Left ventricle myocardium inferior (tissue), 1 donor: ENCODE measurements at regions not wholly inside any gene's neighbourhood (a gene's known extent, or its start where the extent isn't known, plus 50 kb on each side); places are given as distances from the start of the nearest gene placed in this dataset.

Experiments
- DNase-seq: peaks from one replicate; pipeline ENCODE4 v3.0.0-alpha.2; 2020
- H3K27ac ChIP-seq: fragments of 200-600 bp; replicated peaks from 2 replicates; pipeline ENCODE4 v1.8.0; 2021
- H3K27me3 ChIP-seq: fragments of 200-600 bp; 2 replicates; pipeline ENCODE4 v1.8.0; 2021; ENCODE audit warnings: low read depth
- H3K36me3 ChIP-seq: fragments of 200-600 bp; 2 replicates; pipeline ENCODE4 v1.8.0; 2021
- H3K4me1 ChIP-seq: fragments of 200-600 bp; 2 replicates; pipeline ENCODE4 v1.8.0; 2021
- H3K4me3 ChIP-seq: fragments of 200-600 bp; 2 replicates; pipeline ENCODE4 v1.8.0; 2021; ENCODE audit warnings: mild to moderate bottlenecking, moderate library complexity
- H3K9me3 ChIP-seq: fragments of 200-600 bp; replicated peaks from 2 replicates; pipeline ENCODE4 v1.8.0; 2021
- intact Hi-C: fragments of 100-400 bp; cut with micrococcal nuclease; formaldehyde crosslinking; loops from one replicate; pipeline ENCODE4 v1.11.0; 2022
- TF ChIP-seq, protein P1 (sequence below): fragments of 200-600 bp; IDR thresholded peaks from 2 replicates; pipeline ENCODE4 v1.8.0; 2021; ENCODE audit warnings: antibody characterized with exemption, mild to moderate bottlenecking, borderline replicate concordance
- donor health status: DM: no; HTN: yes; CAD: no; lungs with severe emphysema.

DNA sequence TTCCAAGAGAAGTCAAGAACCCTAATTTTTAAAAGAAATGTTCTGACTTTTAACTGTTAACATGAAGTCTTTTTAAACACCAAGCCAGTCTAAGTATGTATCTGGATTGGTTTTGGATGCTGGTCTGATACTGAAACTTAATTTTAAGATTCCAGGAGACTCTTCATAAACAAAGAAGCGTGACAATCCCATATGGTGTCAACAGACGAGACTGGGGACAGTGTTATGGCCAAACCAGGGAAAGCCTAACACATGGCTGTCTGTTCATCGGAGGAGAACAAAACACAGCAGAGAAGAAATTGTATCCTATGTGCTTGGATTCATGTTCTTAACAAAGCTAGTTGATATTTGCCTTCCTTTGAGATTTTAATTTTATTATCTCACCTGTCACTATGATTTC lies 80.5 kb upstream of the UPP2 start:
- intact Hi-C loops = no loop called here
- no peaks in the 10 kb centered on the region for H3K27me3 ChIP-seq

DNA sequence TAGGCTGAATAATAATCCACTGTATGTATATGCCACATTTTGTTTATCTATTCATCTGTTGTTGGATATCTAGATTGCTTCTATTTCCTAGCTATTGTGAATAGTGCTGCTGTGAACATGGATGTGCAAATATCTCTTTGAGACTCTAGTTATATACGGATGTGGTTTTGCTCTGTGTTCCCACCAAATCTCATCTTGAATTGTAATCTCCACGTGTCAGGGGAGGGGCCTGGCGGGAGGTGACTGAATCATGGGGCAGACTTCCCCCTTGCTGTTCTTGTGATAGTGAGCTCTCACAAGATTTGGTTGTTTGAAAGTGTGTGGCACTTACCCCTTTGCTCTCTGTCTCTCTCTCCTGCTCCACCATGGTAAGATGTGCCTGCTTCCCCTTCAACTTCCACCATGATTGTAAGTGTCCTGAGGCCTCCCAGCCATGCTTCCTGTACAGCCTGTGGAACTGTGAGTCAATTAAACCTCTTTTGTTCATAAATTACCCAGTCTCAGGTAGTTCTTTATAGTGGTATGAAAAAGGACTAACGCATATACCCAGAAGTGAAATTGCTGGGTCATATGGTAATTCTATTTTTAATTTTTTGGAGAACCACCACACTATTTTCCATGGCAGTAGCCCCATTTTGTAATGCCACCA lies 86.1 kb upstream of the UPP2 start:
- no peaks in the 10 kb centered on the region for H3K9me3 ChIP-seq
- no peaks in the 10 kb centered on the region for H3K36me3 ChIP-seq
- no peaks in the 10 kb centered on the region for H3K4me1 ChIP-seq
- TF ChIP-seq, protein P1, sequence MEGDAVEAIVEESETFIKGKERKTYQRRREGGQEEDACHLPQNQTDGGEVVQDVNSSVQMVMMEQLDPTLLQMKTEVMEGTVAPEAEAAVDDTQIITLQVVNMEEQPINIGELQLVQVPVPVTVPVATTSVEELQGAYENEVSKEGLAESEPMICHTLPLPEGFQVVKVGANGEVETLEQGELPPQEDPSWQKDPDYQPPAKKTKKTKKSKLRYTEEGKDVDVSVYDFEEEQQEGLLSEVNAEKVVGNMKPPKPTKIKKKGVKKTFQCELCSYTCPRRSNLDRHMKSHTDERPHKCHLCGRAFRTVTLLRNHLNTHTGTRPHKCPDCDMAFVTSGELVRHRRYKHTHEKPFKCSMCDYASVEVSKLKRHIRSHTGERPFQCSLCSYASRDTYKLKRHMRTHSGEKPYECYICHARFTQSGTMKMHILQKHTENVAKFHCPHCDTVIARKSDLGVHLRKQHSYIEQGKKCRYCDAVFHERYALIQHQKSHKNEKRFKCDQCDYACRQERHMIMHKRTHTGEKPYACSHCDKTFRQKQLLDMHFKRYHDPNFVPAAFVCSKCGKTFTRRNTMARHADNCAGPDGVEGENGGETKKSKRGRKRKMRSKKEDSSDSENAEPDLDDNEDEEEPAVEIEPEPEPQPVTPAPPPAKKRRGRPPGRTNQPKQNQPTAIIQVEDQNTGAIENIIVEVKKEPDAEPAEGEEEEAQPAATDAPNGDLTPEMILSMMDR = no peak
- intact Hi-C loops = loop anchor here (10.0 kb wide), 1 partner anchor 711 kb away; no protein-coding TSS in a partner anchor
- H3K27ac ChIP-seq = no peak overlapping the region
- H3K4me3 ChIP-seq = no peak overlapping the region
- H3K27me3 ChIP-seq = no peaks in the 10 kb centered on the region
- DNase-seq = no peak

More for the DNA sequence above, 80.5 kb upstream of the UPP2 start:
- TF ChIP-seq, protein P1 = no peak
- Histone ChIP-seq H3K9me3 (no peaks in the 10 kb centered on the region), H3K36me3 (no peaks in the 10 kb centered on the region), H3K27ac (no peak overlapping the region), H3K4me1 (no peaks in the 10 kb centered on the region), H3K4me3 (no peak overlapping the region)
- DNase-seq = no peak

DNA sequence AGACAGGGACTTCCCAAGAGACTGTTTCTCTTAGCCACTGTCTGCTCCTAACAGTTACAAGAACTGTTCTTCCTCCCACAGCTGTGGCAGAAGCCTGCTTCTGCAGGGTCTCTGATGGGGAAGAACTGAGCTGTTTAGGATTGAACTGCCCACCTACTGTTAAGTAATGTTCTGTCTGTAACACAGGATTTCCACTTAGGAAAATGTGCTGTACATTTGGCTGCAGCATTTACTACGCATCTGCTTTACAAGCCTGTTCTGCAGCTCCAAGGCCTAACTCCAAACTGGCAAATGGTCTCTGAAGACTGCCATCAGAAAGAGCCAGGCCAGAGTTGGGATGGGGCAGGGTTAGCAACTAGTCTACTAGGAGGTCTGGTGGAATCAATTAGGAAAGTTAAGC lies 87.8 kb upstream of the UPP2 start:
- Histone ChIP-seq H3K36me3 (no peaks in the 10 kb centered on the region), H3K27me3 (no peaks in the 10 kb centered on the region), H3K4me1 (peaks cover 6% of the 10 kb centered on the region), H3K9me3 (no peaks in the 10 kb centered on the region), H3K27ac (no peak overlapping the region), H3K4me3 (no peak overlapping the region)
- no peak for DNase-seq
- TF ChIP-seq, protein P1 = no peak
- intact Hi-C loops = loop anchor here (10.0 kb wide), 1 partner anchor 709 kb away; no protein-coding TSS in a partner anchor

- H3K36me3 ChIP-seq = no peaks in the 10 kb centered on the region
- H3K4me1 ChIP-seq = peaks cover 6% of the 10 kb centered on the region
- H3K27ac ChIP-seq = no peak overlapping the region
- H3K4me3 ChIP-seq = no peak overlapping the region
- intact Hi-C loops = loop anchor here (10.0 kb wide), 1 partner anchor 706 kb away; no protein-coding TSS in a partner anchor
- no peaks in the 10 kb centered on the region for H3K27me3 ChIP-seq
- no peak for DNase-seq
- H3K9me3 ChIP-seq = no peaks in the 10 kb centered on the region
- TF ChIP-seq, protein P1 = no peak
Observed at GRCh38 chr2:158011055-158011771, 90.5 kb upstream of the UPP2 start.

- no peaks in the 10 kb centered on the region for H3K9me3 ChIP-seq
- H3K4me3 ChIP-seq = no peak overlapping the region
- no peak for DNase-seq
- intact Hi-C loops = loop anchor here (5.0 to 10.0 kb wide), 2 partner anchors 227 to 515 kb away; no protein-coding TSS in a partner anchor
- H3K36me3 ChIP-seq = no peaks in the 10 kb centered on the region
- peaks cover 6% of the 10 kb centered on the region for H3K4me1 ChIP-seq
- TF ChIP-seq, protein P1 = no peak
- H3K27ac ChIP-seq = no peak overlapping the region
- no peaks in the 10 kb centered on the region for H3K27me3 ChIP-seq
Observed at GRCh38 chr2:158009399-158009798, 92.3 kb upstream of the UPP2 start.
